H9 (cell line): ENCODE measurements at regions not wholly inside any gene's neighbourhood (a gene's known extent, or its start where the extent isn't known, plus 50 kb on each side); places are given as distances from the start of the nearest gene placed in this dataset.

Experiments used
- DNase-seq: peaks from one replicate; pipeline ENCODE4 v3.0.0-alpha.2; 2017
- H2AFZ ChIP-seq: one replicate; pipeline ENCODE4 v1.6.1; 2013; ENCODE audit warnings: mild to moderate bottlenecking, low read length, control low read depth, moderate library complexity
- H2AK5ac ChIP-seq: 2 replicates; pipeline ENCODE4 v1.6.1; 2013; ENCODE audit warnings: low read length, control low read depth, mixed read lengths; ENCODE audit not compliant: insufficient read length
- H2BK120ac ChIP-seq: one replicate; pipeline ENCODE4 v1.6.1; 2013; ENCODE audit warnings: low read depth, mild to moderate bottlenecking, low read length, control low read depth, inconsistent platforms; ENCODE audit not compliant: poor library complexity, severe bottlenecking
- H2BK12ac ChIP-seq: 2 replicates; pipeline ENCODE4 v1.6.1; 2013; ENCODE audit warnings: low read length, control low read depth, mixed read lengths, low read depth; ENCODE audit not compliant: insufficient read length
- H2BK15ac ChIP-seq: 2 replicates; pipeline ENCODE4 v1.6.1; 2013; ENCODE audit warnings: low read depth, low read length, control low read depth
- H2BK20ac ChIP-seq: one replicate; pipeline ENCODE4 v1.6.1; 2013; ENCODE audit warnings: low read depth, mild to moderate bottlenecking, low read length, control low read depth, inconsistent platforms; ENCODE audit not compliant: poor library complexity, severe bottlenecking
- H2BK5ac ChIP-seq: 2 replicates; pipeline ENCODE4 v1.6.1; 2013; ENCODE audit warnings: low read length, control low read depth, mixed read lengths; ENCODE audit not compliant: insufficient read length
- H3K14ac ChIP-seq: 2 replicates; pipeline ENCODE4 v1.6.1; 2013; ENCODE audit warnings: low read length, control low read depth; ENCODE audit not compliant: insufficient read depth
- H3K18ac ChIP-seq: 2 replicates; pipeline ENCODE4 v1.6.1; 2013; ENCODE audit warnings: low read depth, mild to moderate bottlenecking, mixed read lengths, low read length, control low read depth; ENCODE audit not compliant: insufficient read length
- H3K23ac ChIP-seq: 2 replicates; pipeline ENCODE4 v1.6.1; 2013; ENCODE audit warnings: low read length, control low read depth, mixed read lengths, low read depth; ENCODE audit not compliant: insufficient read length
- H3K23me2 ChIP-seq: 2 replicates; pipeline ENCODE4 v1.6.1; 2013; ENCODE audit warnings: low read depth, mild to moderate bottlenecking, mixed read lengths, low read length, control low read depth; ENCODE audit not compliant: insufficient read length, poor library complexity, severe bottlenecking
- H3K27ac ChIP-seq: 2 replicates; pipeline ENCODE4 v1.5.1; 2013; ENCODE audit warnings: low read length, control low read depth, mixed read lengths, low read depth; ENCODE audit not compliant: insufficient read length
- H3K27me3 ChIP-seq: 2 replicates; pipeline ENCODE4 v1.6.1; 2013; ENCODE audit warnings: low read length, control low read depth, inconsistent platforms; ENCODE audit not compliant: insufficient read depth
- H3K4ac ChIP-seq: 2 replicates; pipeline ENCODE4 v1.6.1; 2013; ENCODE audit warnings: low read depth, mild to moderate bottlenecking, control low read depth, inconsistent platforms, low read length, moderate library complexity
- H3K4me1 ChIP-seq: 2 replicates; pipeline ENCODE4 v1.6.1; 2013; ENCODE audit warnings: low read length, control low read depth, inconsistent platforms; ENCODE audit not compliant: insufficient read depth
- H3K4me2 ChIP-seq: 2 replicates; pipeline ENCODE4 v1.6.1; 2013; ENCODE audit warnings: low read length, control low read depth, mixed read lengths; ENCODE audit not compliant: insufficient read length, insufficient read depth
- H3K56ac ChIP-seq: 2 replicates; pipeline ENCODE4 v1.6.1; 2013; ENCODE audit warnings: low read depth, mild to moderate bottlenecking, mixed read lengths, low read length, control low read depth; ENCODE audit not compliant: insufficient read length
- H3K79me1 ChIP-seq: 2 replicates; pipeline ENCODE4 v1.6.1; 2013; ENCODE audit warnings: low read depth, mild to moderate bottlenecking, moderate library complexity, low read length, control low read depth, inconsistent platforms; ENCODE audit not compliant: insufficient read depth, poor library complexity, severe bottlenecking
- H3K79me2 ChIP-seq: 2 replicates; pipeline ENCODE4 v1.6.1; 2013; ENCODE audit warnings: low read length, control low read depth, inconsistent platforms; ENCODE audit not compliant: insufficient read depth
- H3K9ac ChIP-seq: 2 replicates; pipeline ENCODE4 v1.6.1; 2013; ENCODE audit warnings: low read length, control low read depth, mixed read lengths; ENCODE audit not compliant: insufficient read length; ENCODE audit errors: extremely low read depth
- H3K9me3 ChIP-seq: one replicate; pipeline ENCODE4 v1.6.1; 2013; ENCODE audit warnings: low read depth, low read length, inconsistent platforms; ENCODE audit not compliant: control insufficient read depth
- H3T11ph ChIP-seq: one replicate; pipeline ENCODE4 v1.6.1; 2013; ENCODE audit warnings: mild to moderate bottlenecking, low read length, control low read depth, inconsistent platforms
- H4K20me1 ChIP-seq: one replicate; pipeline ENCODE4 v1.6.1; 2013; ENCODE audit not compliant: control insufficient read depth, insufficient read length, insufficient read depth
- H4K5ac ChIP-seq: 2 replicates; pipeline ENCODE4 v1.6.1; 2013; ENCODE audit warnings: low read depth, mild to moderate bottlenecking, mixed read lengths, low read length, control low read depth; ENCODE audit not compliant: insufficient read length
- H4K8ac ChIP-seq: replicated peaks from 2 replicates; pipeline ENCODE4 v1.6.1; 2013; ENCODE audit warnings: low read length, control low read depth, mixed read lengths, low read depth; ENCODE audit not compliant: insufficient read length
- H4K91ac ChIP-seq: 2 replicates; pipeline ENCODE4 v1.6.1; 2013; ENCODE audit warnings: low read depth, mild to moderate bottlenecking, moderate library complexity, mixed read lengths, low read length, control low read depth; ENCODE audit not compliant: insufficient read length
- H3K27ac Mint-ChIP-seq, 3 experiments: 2 replicates in 2 of 3; 3 replicates in 1 of 3; pipeline ENCODE4 v1.8.0; 2020 to 2021; ENCODE audit warnings: mixed read lengths in 3 of 3, mild to moderate bottlenecking in 1 of 3, moderate library complexity in 1 of 3
- H3K27me3 Mint-ChIP-seq: 2 replicates; pipeline ENCODE4 v1.8.0; 2021; ENCODE audit warnings: low read depth, mild to moderate bottlenecking, moderate library complexity, mixed read lengths
- H3K36me3 Mint-ChIP-seq, 3 experiments: 2 replicates in 2 of 3; 3 replicates in 1 of 3; pipeline ENCODE4 v1.8.0; 2020 to 2021; ENCODE audit warnings: low read depth in 3 of 3, mixed read lengths in 3 of 3; ENCODE audit not compliant: insufficient read depth in 1 of 3
- H3K4me1 Mint-ChIP-seq, 2 experiments: 2 replicates each; pipeline ENCODE4 v1.8.0; 2020; ENCODE audit warnings: mixed read lengths in 2 of 2
- H3K4me3 Mint-ChIP-seq, 2 experiments: 2 replicates in 1 of 2; 3 replicates in 1 of 2; pipeline ENCODE4 v1.8.0; 2020 to 2021; ENCODE audit warnings: mild to moderate bottlenecking in 2 of 2, mixed read lengths in 2 of 2, moderate library complexity in 1 of 2
- H3K9me3 Mint-ChIP-seq, 2 experiments: 2 replicates in 1 of 2; 3 replicates in 1 of 2; pipeline ENCODE4 v1.8.0; 2020; ENCODE audit warnings: mild to moderate bottlenecking in 2 of 2, mixed read lengths in 2 of 2, moderate library complexity in 1 of 2
- CTCF ChIP-seq: fragments of 200-600 bp; sonication (generic); conservative IDR thresholded peaks from 3 replicates; pipeline ENCODE4 v1.8.0; 2021; ENCODE audit warnings: antibody characterized with exemption, mild to moderate bottlenecking
- WGBS: extraction: QIAGEN DNeasy Blood & Tissue Kit; methylation state at CpG from one replicate; pipeline ENCODE4 v1.1.7; 2013; ENCODE audit warnings: missing lambda C conversion rate, low lambda C conversion rate, mixed read lengths; ENCODE audit not compliant: insufficient read length; ENCODE audit errors: extremely low coverage; 5-methylcytosine and 5-hydroxymethylcytosine counted together

- Histone ChIP-seq H2BK15ac (no peak overlapping the region), H3K4ac (no peak overlapping the region), H3K9me3 (no peaks in the 10 kb centered on the region), H2AK5ac (no peak overlapping the region), H2BK12ac (no peak overlapping the region), H3K14ac (no peak overlapping the region), H3K79me2 (no peaks in the 10 kb centered on the region), H3K79me1 (no peaks in the 10 kb centered on the region), H3K56ac (no peak overlapping the region), H2BK120ac (no peak overlapping the region), H4K91ac (no peak overlapping the region), H2AFZ (no peak overlapping the region), H3K18ac (no peak overlapping the region), H2BK5ac (no peak overlapping the region), H3K4me1 (peaks cover under 1% of the 10 kb centered on the region; the same call in 1 of the 2 replicates), H3K23ac (no peak overlapping the region), H3K27me3 (no peaks in the 10 kb centered on the region), H4K5ac (no peak overlapping the region), H3K23me2 (no peaks in the 10 kb centered on the region), H3T11ph (no peak overlapping the region), H3K9ac (no peak overlapping the region), H4K20me1 (no peaks in the 10 kb centered on the region), H3K27ac (no peak overlapping the region), H4K8ac (no peak overlapping the region), H2BK20ac (no peak overlapping the region), H3K4me2 (no peak overlapping the region)
- H3K9me3 Mint-ChIP-seq: no peaks in the 10 kb centered on the region
- no peaks in the 10 kb centered on the region for H3K36me3 Mint-ChIP-seq
- H3K27ac Mint-ChIP-seq: no peak overlapping the region
- H3K27me3 Mint-ChIP-seq: no peaks in the 10 kb centered on the region
- TF ChIP-seq CTCF: no peak
- DNase-seq: no peak
- no CpG with 5 or more reads among the region's 5 CpGs for WGBS
- H3K4me1 Mint-ChIP-seq: peaks cover 27 to 34% of the 10 kb centered on the region in 2 experiments
- no peak overlapping the region for H3K4me3 Mint-ChIP-seq
These were observed 115.1 kb downstream of the SLC25A47 start for GRCh38 chr14:100438271-100438670.
